ENCODE measurements at regions not wholly inside any gene's neighbourhood (a gene's known extent, or its start where the extent isn't known, plus 50 kb on each side); places are given as distances from the start of the nearest gene placed in this dataset.

DNA sequence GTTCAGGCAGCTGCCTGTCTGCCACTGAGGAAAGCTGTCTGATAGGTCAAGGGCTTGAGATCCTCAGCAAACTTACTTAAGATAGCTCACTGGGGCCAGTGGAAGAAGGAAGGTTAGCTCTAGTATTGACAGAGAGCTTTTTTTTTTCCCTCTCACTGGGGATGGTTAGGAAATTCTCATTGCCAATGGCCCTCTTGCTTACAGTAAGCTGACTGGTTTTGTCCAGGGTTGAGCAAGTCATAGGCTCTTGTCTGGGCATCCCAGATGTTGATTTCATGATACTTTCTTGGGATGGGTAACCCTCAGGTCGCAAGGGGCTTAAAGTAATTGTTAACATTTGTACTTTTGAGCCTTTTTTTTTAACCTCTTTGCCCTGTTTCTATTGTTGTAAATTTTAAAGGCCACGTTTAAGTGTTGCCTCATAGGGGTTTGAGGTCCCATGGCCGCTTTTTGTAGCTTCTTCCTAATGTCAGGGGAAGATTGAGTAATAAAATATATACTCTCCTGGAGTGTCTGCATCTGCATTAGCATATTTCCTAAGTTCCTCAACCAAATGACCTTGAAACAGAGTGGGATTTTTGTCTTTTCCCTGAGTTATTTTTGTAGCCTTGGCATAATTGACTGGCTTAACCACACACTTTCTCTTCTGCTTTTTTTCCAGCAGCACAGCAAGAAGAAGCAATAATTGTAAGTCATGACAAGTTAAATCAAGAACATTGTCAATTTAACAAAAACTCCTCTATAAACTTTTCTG lies 716.0 kb downstream of the LRFN5 start:
- H3F3A ChIP-seq (replicated peaks; ENCODE audit: low read depth) = no peaks in the 10 kb centered on the region
- H4K20me1 ChIP-seq (replicated peaks; ENCODE audit: insufficient read depth) = no peaks in the 10 kb centered on the region
- no peaks in the 10 kb centered on the region for H3K4me1 ChIP-seq (ENCODE audit: insufficient read depth)
- peaks cover 3% of the 10 kb centered on the region for H3K27me3 Mint-ChIP-seq (ENCODE audit: insufficient read depth, low read depth, poor library complexity)
- no peaks in the 10 kb centered on the region for H3K36me3 ChIP-seq (ENCODE audit: insufficient read depth)
- H3K27me3 ChIP-seq (ENCODE audit: insufficient read depth) = no peaks in the 10 kb centered on the region
- peaks cover 23% of the 10 kb centered on the region for H3K36me3 Mint-ChIP-seq (ENCODE audit: low read depth)
- no peak overlapping the region for H3K4me2 ChIP-seq
- no peaks in the 10 kb centered on the region for H3K79me2 ChIP-seq (replicated peaks; ENCODE audit: insufficient read depth)
- ATAC-seq (no peak), DNase-seq (ENCODE audit: low spot score) (no peak)
- H3K4me1 Mint-ChIP-seq = no peaks in the 10 kb centered on the region
- peaks cover 12% of the 10 kb centered on the region; the same call in 1 of the 2 replicates for H3K9me2 ChIP-seq (ENCODE audit: insufficient read depth)
- TF ChIP-seq EZH2 (IDR thresholded peaks at IDR 0.05; ENCODE audit: low read depth, unreplicated experiment) (no peak), ZNF114 (CRISPR knock-in tag; IDR thresholded peaks at IDR 0.05) (no peak), EZH2phosphoT487 (IDR thresholded peaks at IDR 0.05; ENCODE audit: unreplicated experiment) (no peak), JUNB (IDR thresholded peaks at IDR 0.05; ENCODE audit: unreplicated experiment) (no peak), NANOG (IDR thresholded peaks at IDR 0.05; ENCODE audit: borderline replicate concordance) (no peak), STAT1 (IDR thresholded peaks at IDR 0.05; ENCODE audit: unreplicated experiment) (no peak), ZNF331 (CRISPR knock-in tag; IDR thresholded peaks at IDR 0.05; ENCODE audit: low read depth) (no peak), POLR2AphosphoS5 (IDR thresholded peaks at IDR 0.05; ENCODE audit: low read depth) (no peak)
- TF ChIP-seq, protein P1, sequence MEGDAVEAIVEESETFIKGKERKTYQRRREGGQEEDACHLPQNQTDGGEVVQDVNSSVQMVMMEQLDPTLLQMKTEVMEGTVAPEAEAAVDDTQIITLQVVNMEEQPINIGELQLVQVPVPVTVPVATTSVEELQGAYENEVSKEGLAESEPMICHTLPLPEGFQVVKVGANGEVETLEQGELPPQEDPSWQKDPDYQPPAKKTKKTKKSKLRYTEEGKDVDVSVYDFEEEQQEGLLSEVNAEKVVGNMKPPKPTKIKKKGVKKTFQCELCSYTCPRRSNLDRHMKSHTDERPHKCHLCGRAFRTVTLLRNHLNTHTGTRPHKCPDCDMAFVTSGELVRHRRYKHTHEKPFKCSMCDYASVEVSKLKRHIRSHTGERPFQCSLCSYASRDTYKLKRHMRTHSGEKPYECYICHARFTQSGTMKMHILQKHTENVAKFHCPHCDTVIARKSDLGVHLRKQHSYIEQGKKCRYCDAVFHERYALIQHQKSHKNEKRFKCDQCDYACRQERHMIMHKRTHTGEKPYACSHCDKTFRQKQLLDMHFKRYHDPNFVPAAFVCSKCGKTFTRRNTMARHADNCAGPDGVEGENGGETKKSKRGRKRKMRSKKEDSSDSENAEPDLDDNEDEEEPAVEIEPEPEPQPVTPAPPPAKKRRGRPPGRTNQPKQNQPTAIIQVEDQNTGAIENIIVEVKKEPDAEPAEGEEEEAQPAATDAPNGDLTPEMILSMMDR (conservative IDR thresholded peaks at IDR 0.05; ENCODE audit: low read depth in 2 of 2) = no peak
- TF ChIP-seq, protein P2, sequence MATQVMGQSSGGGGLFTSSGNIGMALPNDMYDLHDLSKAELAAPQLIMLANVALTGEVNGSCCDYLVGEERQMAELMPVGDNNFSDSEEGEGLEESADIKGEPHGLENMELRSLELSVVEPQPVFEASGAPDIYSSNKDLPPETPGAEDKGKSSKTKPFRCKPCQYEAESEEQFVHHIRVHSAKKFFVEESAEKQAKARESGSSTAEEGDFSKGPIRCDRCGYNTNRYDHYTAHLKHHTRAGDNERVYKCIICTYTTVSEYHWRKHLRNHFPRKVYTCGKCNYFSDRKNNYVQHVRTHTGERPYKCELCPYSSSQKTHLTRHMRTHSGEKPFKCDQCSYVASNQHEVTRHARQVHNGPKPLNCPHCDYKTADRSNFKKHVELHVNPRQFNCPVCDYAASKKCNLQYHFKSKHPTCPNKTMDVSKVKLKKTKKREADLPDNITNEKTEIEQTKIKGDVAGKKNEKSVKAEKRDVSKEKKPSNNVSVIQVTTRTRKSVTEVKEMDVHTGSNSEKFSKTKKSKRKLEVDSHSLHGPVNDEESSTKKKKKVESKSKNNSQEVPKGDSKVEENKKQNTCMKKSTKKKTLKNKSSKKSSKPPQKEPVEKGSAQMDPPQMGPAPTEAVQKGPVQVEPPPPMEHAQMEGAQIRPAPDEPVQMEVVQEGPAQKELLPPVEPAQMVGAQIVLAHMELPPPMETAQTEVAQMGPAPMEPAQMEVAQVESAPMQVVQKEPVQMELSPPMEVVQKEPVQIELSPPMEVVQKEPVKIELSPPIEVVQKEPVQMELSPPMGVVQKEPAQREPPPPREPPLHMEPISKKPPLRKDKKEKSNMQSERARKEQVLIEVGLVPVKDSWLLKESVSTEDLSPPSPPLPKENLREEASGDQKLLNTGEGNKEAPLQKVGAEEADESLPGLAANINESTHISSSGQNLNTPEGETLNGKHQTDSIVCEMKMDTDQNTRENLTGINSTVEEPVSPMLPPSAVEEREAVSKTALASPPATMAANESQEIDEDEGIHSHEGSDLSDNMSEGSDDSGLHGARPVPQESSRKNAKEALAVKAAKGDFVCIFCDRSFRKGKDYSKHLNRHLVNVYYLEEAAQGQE (IDR thresholded peaks at IDR 0.05; ENCODE audit: unreplicated experiment) = no peak
- peaks cover 25% of the 10 kb centered on the region for H3K9me3 Mint-ChIP-seq
- no peak overlapping the region for H3K4me3 Mint-ChIP-seq
- no peak overlapping the region for H3K27ac ChIP-seq (ENCODE audit: low read depth)
- no peak overlapping the region for H3K4me3 ChIP-seq
- H3K27ac Mint-ChIP-seq = no peak overlapping the region
- H2AFZ ChIP-seq = 0 out of 2 replicates have a peak overlapping the region, but pooled peaks have one; percentile 44

DNA sequence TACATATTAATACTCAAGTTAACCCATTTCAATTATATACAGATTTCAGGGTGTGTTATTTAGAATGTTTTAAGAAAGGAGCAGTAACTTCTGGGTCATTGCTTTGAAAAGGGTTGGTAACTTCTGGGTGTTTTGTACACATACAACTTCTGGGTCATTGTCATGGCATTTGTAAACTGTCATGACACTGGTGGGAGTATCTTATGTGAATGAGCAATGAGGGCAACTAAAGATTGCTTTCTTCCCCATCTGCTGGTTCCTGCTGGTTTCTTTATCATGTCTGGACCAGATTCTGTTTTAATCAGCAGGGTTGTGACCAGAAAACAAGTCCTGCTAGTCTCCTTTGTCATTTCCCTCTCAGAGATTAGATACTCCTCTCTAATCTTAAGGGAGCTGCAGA lies 713.3 kb downstream of the LRFN5 start:
- Mint-ChIP-seq H3K27me3 (ENCODE audit: insufficient read depth, low read depth, poor library complexity) (peaks cover 3% of the 10 kb centered on the region), H3K4me3 (no peak overlapping the region), H3K36me3 (ENCODE audit: low read depth) (peaks cover 23% of the 10 kb centered on the region), H3K4me1 (peaks cover 4% of the 10 kb centered on the region; the same call in 2 of the 3 replicates), H3K27ac (no peak overlapping the region), H3K9me3 (peaks cover 25% of the 10 kb centered on the region)
- peaks cover 11% of the 10 kb centered on the region; the same call in 1 of the 2 replicates for H3K9me2 ChIP-seq (ENCODE audit: insufficient read depth)
- H2AFZ ChIP-seq = no peak overlapping the region
- DNase-seq (ENCODE audit: low spot score) (no peak), ATAC-seq (no peak)
- H3K4me2 ChIP-seq = no peak overlapping the region
- H3K27ac ChIP-seq (ENCODE audit: low read depth) = no peak overlapping the region
- H3K4me1 ChIP-seq (ENCODE audit: insufficient read depth) = no peaks in the 10 kb centered on the region; the same call in 1 of the 2 replicates
- no peaks in the 10 kb centered on the region for H3K36me3 ChIP-seq (ENCODE audit: insufficient read depth)
- H3K4me3 ChIP-seq = no peak overlapping the region
- no peaks in the 10 kb centered on the region for H3F3A ChIP-seq (replicated peaks; ENCODE audit: low read depth)
- H3K79me2 ChIP-seq (replicated peaks; ENCODE audit: insufficient read depth) = no peaks in the 10 kb centered on the region
- H4K20me1 ChIP-seq (replicated peaks; ENCODE audit: insufficient read depth) = no peaks in the 10 kb centered on the region
- no peaks in the 10 kb centered on the region for H3K27me3 ChIP-seq (ENCODE audit: insufficient read depth)
- TF ChIP-seq, protein P1 (conservative IDR thresholded peaks at IDR 0.05; ENCODE audit: low read depth in 2 of 2) = no peak
- TF ChIP-seq POLR2AphosphoS5 (IDR thresholded peaks at IDR 0.05; ENCODE audit: low read depth) (no peak), ZNF114 (CRISPR knock-in tag; IDR thresholded peaks at IDR 0.05) (no peak)
- TF ChIP-seq, protein P2 (IDR thresholded peaks at IDR 0.05; ENCODE audit: unreplicated experiment) = no peak

All from GM23338 (cell line).